Activated effector memory CD4-positive, alpha-beta T cell treated with anti-CD3 and anti-CD28 coated beads, Interleukin-2, amount 50 U/mL, for 16 hours (primary cell): ENCODE measurements at regions not wholly inside any gene's neighbourhood (a gene's known extent, or its start where the extent isn't known, plus 50 kb on each side); places are given as distances from the start of the nearest gene placed in this dataset.

Source experiments
- DNase-seq: peaks from one replicate; pipeline ENCODE4 v3.0.0-alpha.2; 2020

- no peak for DNase-seq
Measured at GRCh38 chr6:44533421-44533820, 145.9 kb downstream of the CDC5L start.

DNA sequence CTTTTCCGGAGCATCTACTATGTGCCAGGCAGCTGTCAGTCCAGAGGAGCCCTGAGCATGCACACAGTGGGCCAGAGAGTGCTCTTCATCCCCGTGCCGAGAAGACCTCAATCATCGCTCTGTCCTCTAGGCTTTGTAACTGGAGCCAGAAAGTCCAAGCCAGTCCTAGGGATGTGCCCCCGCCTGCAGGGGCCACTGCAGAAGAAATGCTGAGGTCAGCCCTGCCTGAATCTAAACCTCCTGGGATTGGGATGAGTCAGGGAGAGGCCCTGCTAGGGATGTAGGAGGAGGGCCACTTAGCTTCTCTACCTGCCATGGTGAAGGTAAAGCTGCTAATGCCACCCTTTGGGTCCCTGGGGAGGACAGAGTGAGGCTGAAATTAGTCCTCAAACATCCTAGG is 146.8 kb downstream of the CDC5L start:
- no peak for DNase-seq

GRCh38 chr6:44535446-44535845 is 147.9 kb downstream of the CDC5L start:
- no peak for DNase-seq

DNA sequence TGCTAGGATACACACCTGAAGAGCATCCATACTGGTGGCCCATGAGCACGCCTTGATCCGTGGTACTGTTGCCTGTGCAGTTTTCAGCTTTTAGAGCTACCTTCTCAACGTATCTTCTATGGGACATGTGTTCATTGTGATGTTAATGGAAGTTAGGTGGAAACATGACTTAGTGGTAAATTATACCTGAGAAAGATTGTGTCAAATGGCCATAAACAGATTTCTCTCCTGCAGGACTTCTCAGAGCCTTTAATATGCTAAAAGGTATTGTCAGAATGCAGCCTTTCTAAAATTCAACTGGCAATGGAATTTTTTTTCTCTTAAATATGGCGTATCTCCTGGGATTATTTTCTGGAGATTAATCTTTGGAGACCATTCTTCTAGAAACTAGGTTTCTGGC is 148.5 kb downstream of the CDC5L start:
- DNase-seq: no peak

GRCh38 chr6:44537306-44538049 is 150.0 kb downstream of the CDC5L start:
- DNase-seq: no peak

- DNase-seq: no peak
Measured at GRCh38 chr6:44538131-44538806, 150.8 kb downstream of the CDC5L start.

- DNase-seq: no peak
Measured at GRCh38 chr6:44538807-44539201, 151.3 kb downstream of the CDC5L start.

DNA sequence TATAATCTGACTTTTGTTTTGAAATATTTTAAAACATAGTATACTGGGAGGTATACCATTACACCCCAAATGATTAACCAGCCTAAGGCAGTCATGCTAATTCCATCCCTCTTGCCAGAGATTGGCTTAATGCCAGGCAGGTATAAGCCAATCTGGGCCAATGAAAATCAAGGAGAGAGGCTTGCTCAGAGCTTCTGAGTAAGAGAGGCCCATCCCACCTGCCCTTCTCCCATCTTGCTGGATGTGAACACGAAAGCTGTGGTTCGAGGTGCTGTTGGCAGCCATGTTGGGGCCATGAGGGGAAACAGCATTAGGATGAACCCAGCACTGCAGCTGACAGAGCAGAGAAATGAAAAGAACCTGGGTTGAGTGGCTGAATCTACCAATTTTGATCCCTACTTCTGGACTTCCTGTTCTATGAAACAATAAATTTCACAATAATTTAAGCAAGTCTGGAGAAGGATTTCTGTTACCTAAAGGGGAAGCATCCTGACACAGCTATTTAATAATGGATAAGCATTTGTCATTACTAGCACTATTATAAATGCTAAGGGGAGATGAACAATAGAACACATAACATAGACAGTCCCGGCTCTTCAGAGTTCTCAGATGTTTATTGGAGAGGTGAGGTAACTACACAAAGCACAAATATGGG is 152.3 kb downstream of the CDC5L start:
- no peak for DNase-seq

GRCh38 chr6:44540881-44541280 is 153.4 kb downstream of the CDC5L start:
- DNase-seq: no peak

- DNase-seq: no peak
Measured at GRCh38 chr6:44542401-44543116, 155.1 kb downstream of the CDC5L start.

GRCh38 chr6:44543664-44544063 is 156.2 kb downstream of the CDC5L start:
- DNase-seq: no peak

GRCh38 chr6:44545224-44545623 is 157.7 kb downstream of the CDC5L start:
- DNase-seq: no peak

DNA sequence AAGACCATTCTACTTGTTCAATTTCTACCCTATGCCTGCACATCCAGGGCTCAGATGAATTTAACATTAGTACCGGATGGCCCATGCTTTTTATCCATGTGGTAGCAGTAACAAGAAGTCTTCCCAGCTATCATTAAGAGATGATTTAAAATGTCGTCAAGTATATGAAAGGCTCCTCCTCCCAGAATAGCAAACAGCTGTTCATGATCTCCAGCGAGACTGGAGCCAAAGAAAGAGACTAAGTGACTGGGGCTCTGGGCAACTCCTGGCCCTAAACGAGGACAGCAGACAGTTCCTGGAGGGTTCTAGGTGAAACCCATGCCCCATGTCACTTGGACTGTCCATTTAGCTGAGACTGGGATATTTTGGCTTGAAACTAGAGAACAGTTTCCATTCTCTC is 160.8 kb downstream of the CDC5L start:
- no peak for DNase-seq

- no peak for DNase-seq
Measured at GRCh38 chr6:44549516-44549915, 162.0 kb downstream of the CDC5L start.

DNA sequence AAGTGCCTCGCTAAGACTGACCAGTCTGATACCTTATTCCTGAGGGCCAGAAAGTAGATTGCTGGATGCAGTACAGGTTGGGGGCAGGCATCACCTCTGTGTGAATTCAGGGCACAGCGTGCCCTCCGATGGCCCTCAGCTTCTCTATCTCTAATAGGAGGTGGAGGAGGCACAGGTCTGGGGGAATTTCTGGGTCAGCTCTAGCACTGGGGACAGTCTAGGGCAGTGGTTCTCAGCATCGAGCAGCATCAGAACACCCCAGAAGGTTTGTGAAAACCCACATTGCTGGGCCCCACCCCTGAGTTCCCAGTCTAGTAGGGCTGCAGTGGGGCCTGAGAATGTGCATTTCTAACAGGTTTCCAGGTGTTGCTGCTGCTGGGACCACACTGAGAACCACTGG is 166.7 kb downstream of the CDC5L start:
- no peak for DNase-seq

DNA sequence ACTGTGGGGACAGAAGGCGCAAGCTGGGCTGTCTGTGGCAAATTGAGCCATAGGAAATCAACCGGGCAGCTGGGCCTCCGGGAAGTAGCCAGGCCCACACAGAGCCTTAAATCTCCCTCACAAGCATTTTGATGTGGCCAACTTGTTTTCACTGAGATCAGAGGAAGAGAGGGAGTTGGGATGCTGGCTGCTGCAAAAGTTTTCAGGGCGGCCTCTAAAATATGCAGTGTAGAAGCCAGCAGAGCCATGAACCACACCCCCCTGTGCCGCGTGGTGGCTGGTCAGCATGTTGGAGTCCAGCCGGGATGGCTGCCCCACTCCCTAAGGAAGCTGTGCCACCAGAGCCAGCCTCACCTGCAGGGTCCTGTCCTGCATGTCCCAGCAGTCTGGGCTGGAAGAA is 167.4 kb downstream of the CDC5L start:
- no peak for DNase-seq

DNA sequence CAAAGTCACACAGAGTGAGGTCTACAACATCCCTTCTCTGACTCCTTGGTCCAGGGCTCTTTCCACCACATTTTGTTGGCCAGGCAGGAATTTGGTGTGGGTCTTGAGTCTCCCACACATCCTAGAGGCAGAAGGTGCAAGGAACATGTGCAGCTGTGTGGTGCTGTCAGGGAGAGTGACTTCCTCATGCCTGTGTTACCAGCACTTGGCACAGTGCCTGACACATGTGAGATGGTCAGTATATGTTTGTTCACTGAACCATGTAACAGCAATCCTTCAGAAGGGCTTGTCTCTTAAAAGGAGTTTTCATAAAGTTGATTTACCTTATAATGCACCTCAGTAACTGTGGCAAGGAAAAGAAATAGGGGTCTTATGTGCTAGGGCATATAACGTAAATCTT is 168.5 kb downstream of the CDC5L start:
- DNase-seq: no peak

- no peak for DNase-seq
Measured at GRCh38 chr6:44558024-44558831, 170.7 kb downstream of the CDC5L start.

DNA sequence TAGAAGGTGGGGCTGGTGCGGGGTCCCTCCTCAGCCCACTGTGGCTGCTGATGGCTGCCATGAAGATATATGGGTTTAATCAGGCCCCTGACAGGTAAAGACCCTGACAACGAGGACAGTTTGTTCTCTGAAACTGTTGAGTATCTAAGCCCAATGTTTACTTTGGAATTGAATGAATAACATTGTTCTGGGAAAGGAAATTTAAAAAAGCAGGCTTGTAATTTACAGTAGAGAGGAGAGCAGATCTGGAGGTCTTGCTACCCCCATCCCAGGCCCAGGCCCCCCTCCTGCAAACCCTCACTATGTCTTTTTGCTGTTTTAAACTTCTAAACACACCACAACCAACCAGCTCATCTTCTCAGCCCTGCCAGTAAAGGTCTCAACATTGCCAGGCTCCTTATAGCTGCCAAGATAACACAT is 171.3 kb downstream of the CDC5L start:
- DNase-seq: no peak

- DNase-seq: no peak
Measured at GRCh38 chr6:44559486-44560270, 172.2 kb downstream of the CDC5L start.

DNA sequence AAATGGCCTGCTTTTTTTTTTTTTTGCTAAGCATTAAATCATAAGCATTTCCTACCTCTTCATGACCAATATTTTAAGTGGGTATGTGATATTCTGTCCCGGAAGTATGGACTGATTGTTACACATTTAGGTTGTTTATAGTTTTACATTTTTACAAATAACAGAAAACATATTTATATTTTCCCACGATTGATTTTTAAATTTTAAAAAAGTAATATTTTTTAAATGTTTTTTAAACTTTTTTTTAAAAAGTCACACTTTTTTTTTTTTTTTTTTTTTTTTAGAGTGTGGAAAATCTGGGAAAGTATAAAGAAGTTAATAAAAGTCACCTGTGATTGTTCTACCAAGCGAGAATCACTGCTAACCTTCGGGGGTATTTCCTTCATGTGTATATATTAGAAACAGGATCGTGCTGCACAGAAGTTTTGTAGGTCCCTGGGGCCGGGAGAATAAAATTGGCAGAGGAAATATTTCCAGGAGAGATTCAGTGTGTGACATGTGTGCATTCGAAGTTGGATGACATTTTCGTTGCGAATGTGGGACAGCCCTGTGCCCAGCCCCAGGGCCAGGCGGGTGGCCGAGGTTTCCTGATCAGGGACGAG is 173.1 kb downstream of the CDC5L start:
- no peak for DNase-seq
